ENCODE measurements at regions not wholly inside any gene's neighbourhood (a gene's known extent, or its start where the extent isn't known, plus 50 kb on each side); places are given as distances from the start of the nearest gene placed in this dataset.

GRCh38 chr4:66091786-66092185 is 421.5 kb upstream of the EPHA5 start:
- no peak overlapping the region for H3K27ac Mint-ChIP-seq
- no peaks in the 10 kb centered on the region for H3K4me1 ChIP-seq (ENCODE audit: control insufficient read depth in 1 of 2, extremely low read depth in 1 of 2, insufficient read depth in 2 of 2, low read length in 2 of 2)
- no peak for ATAC-seq (replicated peaks in 1 of 4)

GRCh38 chr4:66073961-66074360 is 403.7 kb upstream of the EPHA5 start:
- H3K36me3 ChIP-seq (ENCODE audit: control insufficient read depth in 2 of 2, extremely low read depth in 1 of 2, insufficient read depth in 1 of 2, low read length in 1 of 2): no peaks in the 10 kb centered on the region
- H3K27ac ChIP-seq (ENCODE audit: low read length): no peak overlapping the region
- Mint-ChIP-seq H3K27me3 (no peaks in the 10 kb centered on the region), H3K4me3 (no peak overlapping the region), H3K4me1 (no peaks in the 10 kb centered on the region), H3K36me3 (no peaks in the 10 kb centered on the region), H3K27ac (no peak overlapping the region), H3K9me3 (peaks cover 16 to 49% (median 25%) of the 10 kb centered on the region in 3 donors)
- H3K27me3 ChIP-seq (replicated peaks in 1 of 2; ENCODE audit: control insufficient read depth in 2 of 2, extremely low read depth in 1 of 2, insufficient read depth in 2 of 2, low read length in 1 of 2): no peaks in the 10 kb centered on the region
- DNase-seq: no peak
- POLR2A ChIA-PET: no interaction called here
- no peaks in the 10 kb centered on the region for H3K9me3 ChIP-seq
- H3K4me3 ChIP-seq (ENCODE audit: control insufficient read depth in 1 of 2, extremely low read depth in 1 of 2, low read length in 1 of 2): no peak overlapping the region
- CTCF ChIA-PET: no interaction called here
- no peak for ATAC-seq (replicated peaks in 1 of 4)
- WGBS (ENCODE audit: insufficient coverage): no CpG with 5 or more reads among the region's 2 CpGs
- no peaks in the 10 kb centered on the region for H3K4me1 ChIP-seq (ENCODE audit: control insufficient read depth in 1 of 2, extremely low read depth in 1 of 2, insufficient read depth in 2 of 2, low read length in 2 of 2)

More at GRCh38 chr4:66091786-66092185, 421.5 kb upstream of the EPHA5 start:
- Mint-ChIP-seq H3K27me3 (no peaks in the 10 kb centered on the region), H3K4me3 (no peak overlapping the region), H3K36me3 (no peaks in the 10 kb centered on the region), H3K4me1 (no peaks in the 10 kb centered on the region), H3K9me3 (peaks cover 9 to 17% (median 13%) of the 10 kb centered on the region in 3 donors)
- Histone ChIP-seq H3K9me3 (no peaks in the 10 kb centered on the region), H3K4me3 (ENCODE audit: control insufficient read depth in 1 of 2, extremely low read depth in 1 of 2, low read length in 1 of 2) (no peak overlapping the region), H3K36me3 (ENCODE audit: control insufficient read depth in 2 of 2, extremely low read depth in 1 of 2, insufficient read depth in 1 of 2, low read length in 1 of 2) (no peaks in the 10 kb centered on the region), H3K27ac (ENCODE audit: low read length) (no peak overlapping the region), H3K27me3 (replicated peaks in 1 of 2; ENCODE audit: control insufficient read depth in 2 of 2, extremely low read depth in 1 of 2, insufficient read depth in 2 of 2, low read length in 1 of 2) (no peaks in the 10 kb centered on the region)
- no CpG with 5 or more reads among the region's 1 CpG for WGBS (ENCODE audit: insufficient coverage)
- no peak for DNase-seq
- ChIA-PET POLR2A (no interaction called here), CTCF (no interaction called here)

DNA sequence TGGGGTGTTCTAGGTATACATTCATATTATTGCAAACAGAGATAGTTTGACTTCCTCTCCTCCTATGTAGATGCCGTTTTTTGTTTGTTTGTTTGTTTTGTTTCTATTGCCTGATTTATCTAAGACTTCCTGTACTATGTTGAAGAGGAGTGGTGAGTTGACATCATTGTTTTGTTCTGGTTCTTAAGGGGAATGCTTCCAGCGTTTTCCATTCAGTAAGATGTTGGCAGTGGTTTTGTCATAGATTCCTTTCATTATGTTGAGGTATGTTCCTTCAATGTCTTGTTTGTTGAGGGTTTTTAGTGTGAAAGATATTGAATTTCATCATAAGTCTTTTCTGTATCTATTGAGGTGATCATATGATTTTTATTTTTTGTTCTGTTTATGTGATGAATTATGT is 401.6 kb upstream of the EPHA5 start:
- no peaks in the 10 kb centered on the region for H3K36me3 Mint-ChIP-seq
- ATAC-seq (replicated peaks in 1 of 4): no peak

GRCh38 chr4:66062921-66063320 is 392.6 kb upstream of the EPHA5 start:
- no peaks in the 10 kb centered on the region for H3K4me1 ChIP-seq (ENCODE audit: control insufficient read depth in 1 of 2, extremely low read depth in 1 of 2, insufficient read depth in 2 of 2, low read length in 2 of 2)
- ATAC-seq (replicated peaks in 1 of 4) (no peak), DNase-seq (no peak)
- H3K9me3 Mint-ChIP-seq: peaks cover 3 to 6% (median 4%) of the 10 kb centered on the region in 3 donors
- H3K36me3 ChIP-seq (ENCODE audit: control insufficient read depth in 2 of 2, extremely low read depth in 1 of 2, insufficient read depth in 1 of 2, low read length in 1 of 2): no peaks in the 10 kb centered on the region
- ChIA-PET POLR2A (no interaction called here), CTCF (no interaction called here)
- no peaks in the 10 kb centered on the region for H3K4me1 Mint-ChIP-seq
- H3K27me3 Mint-ChIP-seq: no peaks in the 10 kb centered on the region
- H3K27ac Mint-ChIP-seq: no peak overlapping the region
- no peak overlapping the region for H3K4me3 ChIP-seq (ENCODE audit: control insufficient read depth in 1 of 2, extremely low read depth in 1 of 2, low read length in 1 of 2)
- H3K27me3 ChIP-seq (replicated peaks in 1 of 2; ENCODE audit: control insufficient read depth in 2 of 2, extremely low read depth in 1 of 2, insufficient read depth in 2 of 2, low read length in 1 of 2): no peaks in the 10 kb centered on the region
- no peak overlapping the region for H3K27ac ChIP-seq (ENCODE audit: low read length)
- H3K36me3 Mint-ChIP-seq: no peaks in the 10 kb centered on the region
- H3K4me3 Mint-ChIP-seq: no peak overlapping the region
- H3K9me3 ChIP-seq: no peaks in the 10 kb centered on the region

More for the DNA sequence above, 401.6 kb upstream of the EPHA5 start:
- H3K27ac ChIP-seq (ENCODE audit: low read length): no peak overlapping the region
- H3K27me3 ChIP-seq (replicated peaks in 1 of 2; ENCODE audit: control insufficient read depth in 2 of 2, extremely low read depth in 1 of 2, insufficient read depth in 2 of 2, low read length in 1 of 2): no peaks in the 10 kb centered on the region
- Mint-ChIP-seq H3K9me3 (peaks cover 16 to 42% (median 28%) of the 10 kb centered on the region in 3 donors), H3K27me3 (no peaks in the 10 kb centered on the region), H3K4me3 (no peak overlapping the region), H3K4me1 (no peaks in the 10 kb centered on the region), H3K27ac (no peak overlapping the region)
- WGBS (ENCODE audit: insufficient coverage): 83% methylated on average over 1 of the region's 2 CpGs
- H3K4me3 ChIP-seq (ENCODE audit: control insufficient read depth in 1 of 2, extremely low read depth in 1 of 2, low read length in 1 of 2): no peak overlapping the region
- ChIA-PET CTCF (no interaction called here), POLR2A (no interaction called here)
- H3K9me3 ChIP-seq: no peaks in the 10 kb centered on the region
- no peaks in the 10 kb centered on the region for H3K36me3 ChIP-seq (ENCODE audit: control insufficient read depth in 2 of 2, extremely low read depth in 1 of 2, insufficient read depth in 1 of 2, low read length in 1 of 2)
- H3K4me1 ChIP-seq (ENCODE audit: control insufficient read depth in 1 of 2, extremely low read depth in 1 of 2, insufficient read depth in 2 of 2, low read length in 2 of 2): no peaks in the 10 kb centered on the region
- no peak for DNase-seq

GRCh38 chr4:66062044-66062443 is 391.8 kb upstream of the EPHA5 start:
- Histone ChIP-seq H3K4me3 (ENCODE audit: control insufficient read depth in 1 of 2, extremely low read depth in 1 of 2, low read length in 1 of 2) (no peak overlapping the region), H3K4me1 (ENCODE audit: control insufficient read depth in 1 of 2, extremely low read depth in 1 of 2, insufficient read depth in 2 of 2, low read length in 2 of 2) (no peaks in the 10 kb centered on the region), H3K27me3 (replicated peaks in 1 of 2; ENCODE audit: control insufficient read depth in 2 of 2, extremely low read depth in 1 of 2, insufficient read depth in 2 of 2, low read length in 1 of 2) (no peaks in the 10 kb centered on the region), H3K9me3 (no peaks in the 10 kb centered on the region), H3K36me3 (ENCODE audit: control insufficient read depth in 2 of 2, extremely low read depth in 1 of 2, insufficient read depth in 1 of 2, low read length in 1 of 2) (no peaks in the 10 kb centered on the region), H3K27ac (ENCODE audit: low read length) (no peak overlapping the region)
- WGBS (ENCODE audit: insufficient coverage): no CpG with 5 or more reads among the region's 2 CpGs
- Mint-ChIP-seq H3K27ac (no peak overlapping the region), H3K27me3 (no peaks in the 10 kb centered on the region), H3K4me3 (no peak overlapping the region), H3K4me1 (no peaks in the 10 kb centered on the region), H3K36me3 (no peaks in the 10 kb centered on the region), H3K9me3 (peaks cover 6 to 7% (median 7%) of the 10 kb centered on the region in 3 donors)
- ChIA-PET POLR2A (no interaction called here), CTCF (no interaction called here)
- ATAC-seq (replicated peaks in 1 of 4) (no peak), DNase-seq (no peak)

DNA sequence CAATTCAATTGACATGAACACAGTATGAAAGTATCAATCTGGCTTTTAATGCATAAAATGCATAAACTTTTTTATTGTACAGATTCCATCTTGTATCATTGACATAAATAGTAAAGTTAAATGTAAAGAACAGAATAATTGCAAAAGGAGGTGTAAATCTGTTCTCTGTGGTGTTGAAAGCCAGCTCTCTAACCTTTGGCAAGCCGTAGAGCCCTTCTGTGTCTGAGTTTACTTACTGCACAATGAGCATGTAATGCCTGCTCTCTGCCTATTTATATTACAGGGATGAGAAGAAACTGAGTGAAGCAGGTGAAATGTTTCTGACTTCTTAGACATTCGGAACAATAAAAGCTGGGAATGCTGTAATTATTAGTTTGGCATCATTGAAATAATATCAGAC is 389.3 kb upstream of the EPHA5 start:
- POLR2A ChIA-PET: no interaction called here
- CTCF ChIA-PET: interaction anchor here in 1 of 2 donors (1.4 kb wide), 1 partner anchor 24 kb away, joined by 3 read pairs; no protein-coding TSS in a partner anchor
- Histone ChIP-seq H3K27me3 (replicated peaks in 1 of 2; ENCODE audit: control insufficient read depth in 2 of 2, extremely low read depth in 1 of 2, insufficient read depth in 2 of 2, low read length in 1 of 2) (no peaks in the 10 kb centered on the region), H3K27ac (ENCODE audit: low read length) (no peak overlapping the region), H3K4me1 (ENCODE audit: control insufficient read depth in 1 of 2, extremely low read depth in 1 of 2, insufficient read depth in 2 of 2, low read length in 2 of 2) (no peaks in the 10 kb centered on the region), H3K4me3 (ENCODE audit: control insufficient read depth in 1 of 2, extremely low read depth in 1 of 2, low read length in 1 of 2) (no peak overlapping the region), H3K9me3 (no peaks in the 10 kb centered on the region), H3K36me3 (ENCODE audit: control insufficient read depth in 2 of 2, extremely low read depth in 1 of 2, insufficient read depth in 1 of 2, low read length in 1 of 2) (no peaks in the 10 kb centered on the region)
- Mint-ChIP-seq H3K27ac (no peak overlapping the region), H3K27me3 (no peaks in the 10 kb centered on the region), H3K36me3 (no peaks in the 10 kb centered on the region), H3K9me3 (peaks cover 7 to 10% (median 10%) of the 10 kb centered on the region in 3 donors), H3K4me1 (no peaks in the 10 kb centered on the region), H3K4me3 (no peak overlapping the region)
- no CpG with 5 or more reads among the region's 2 CpGs for WGBS (ENCODE audit: insufficient coverage)
- DNase-seq: no peak
- no peak for ATAC-seq (replicated peaks in 1 of 4)

DNA sequence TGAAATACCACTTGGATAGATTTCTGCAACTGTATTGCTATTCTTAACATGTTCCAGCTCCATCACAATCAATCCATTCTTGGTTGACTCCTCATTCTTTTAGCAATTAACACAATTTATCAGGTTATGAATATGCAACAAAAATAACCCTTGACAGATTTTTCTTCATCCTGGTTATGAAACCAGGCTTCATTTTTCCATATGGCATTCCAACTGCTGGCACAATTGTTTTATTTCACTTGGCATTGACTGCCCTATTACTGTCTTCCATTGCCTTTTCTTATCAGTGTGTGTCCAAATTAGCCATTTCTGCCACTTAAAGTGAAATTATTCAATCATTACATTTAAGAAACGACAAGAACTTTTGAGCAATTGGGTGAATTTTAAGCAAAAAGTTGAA is 388.8 kb upstream of the EPHA5 start:
- DNase-seq: no peak
- H3K36me3 Mint-ChIP-seq: no peaks in the 10 kb centered on the region

More for the DNA sequence above, 388.8 kb upstream of the EPHA5 start:
- Mint-ChIP-seq H3K9me3 (peaks cover 7 to 10% (median 10%) of the 10 kb centered on the region in 3 donors), H3K4me1 (no peaks in the 10 kb centered on the region), H3K27me3 (no peaks in the 10 kb centered on the region), H3K27ac (no peak overlapping the region), H3K4me3 (no peak overlapping the region)
- Histone ChIP-seq H3K36me3 (ENCODE audit: control insufficient read depth in 2 of 2, extremely low read depth in 1 of 2, insufficient read depth in 1 of 2, low read length in 1 of 2) (no peaks in the 10 kb centered on the region), H3K27ac (ENCODE audit: low read length) (no peak overlapping the region), H3K4me1 (ENCODE audit: control insufficient read depth in 1 of 2, extremely low read depth in 1 of 2, insufficient read depth in 2 of 2, low read length in 2 of 2) (no peaks in the 10 kb centered on the region), H3K27me3 (replicated peaks in 1 of 2; ENCODE audit: control insufficient read depth in 2 of 2, extremely low read depth in 1 of 2, insufficient read depth in 2 of 2, low read length in 1 of 2) (no peaks in the 10 kb centered on the region), H3K4me3 (ENCODE audit: control insufficient read depth in 1 of 2, extremely low read depth in 1 of 2, low read length in 1 of 2) (no peak overlapping the region), H3K9me3 (no peaks in the 10 kb centered on the region)
- no peak for ATAC-seq (replicated peaks in 1 of 4)
- ChIA-PET POLR2A (no interaction called here), CTCF (no interaction called here)
- no CpG with 5 or more reads among the region's 1 CpG for WGBS (ENCODE audit: insufficient coverage)
